Gastrocnemius medialis (tissue), 4 donors: ENCODE measurements at regions not wholly inside any gene's neighbourhood (a gene's known extent, or its start where the extent isn't known, plus 50 kb on each side); places are given as distances from the start of the nearest gene placed in this dataset.

Source experiments
- ATAC-seq, 2 donors: fragments of 150-250 bp; one replicate each; pipeline ENCODE4 v1.9.1; 2016
- DNase-seq, 2 donors: peaks; one replicate each; pipeline ENCODE4 v3.0.0-alpha.2; 2019
- H3K27ac ChIP-seq, 4 donors: fragments of 200-600 bp; sonication (generic); 1 replicate in 1 of 4; 2 replicates in 3 of 4; pipeline ENCODE4 v1.5.1; 2016 to 2018; ENCODE audit warnings: mild to moderate bottlenecking in 2 of 4, moderate library complexity in 1 of 4
- H3K27me3 ChIP-seq, 3 donors: fragments of 200-600 bp; sonication (generic) in 2 of 3; 1 replicate in 1 of 3; 2 replicates in 2 of 3; pipeline versions ENCODE4 v1.5.1 to v1.6.0; 2016 to 2019; ENCODE audit warnings: mild to moderate bottlenecking in 1 of 3, moderate library complexity in 1 of 3
- H3K36me3 ChIP-seq, 2 donors: fragments of 200-600 bp; sonication (generic) in 1 of 2; one replicate each; pipeline ENCODE4 v1.5.1; 2017 to 2018
- H3K4me1 ChIP-seq, 2 donors: fragments of 200-600 bp; sonication (generic) in 1 of 2; one replicate each; pipeline ENCODE4 v1.5.1; 2016 to 2017; ENCODE audit warnings: mild to moderate bottlenecking in 2 of 2
- H3K4me3 ChIP-seq, 4 donors: fragments of 200-600 bp; sonication (generic) in 3 of 4; 1 replicate in 1 of 4; 2 replicates in 3 of 4; pipeline ENCODE4 v1.5.1; 2016 to 2019; ENCODE audit warnings: mild to moderate bottlenecking in 2 of 4
- H3K9me3 ChIP-seq, 3 donors: fragments of 200-600 bp; sonication (generic) in 2 of 3; 1 replicate in 1 of 3; 2 replicates in 2 of 3; pipeline ENCODE4 v1.5.1; 2016 to 2019
- CTCF ChIP-seq, 5 experiments: fragments of 450-650 bp in 3 of 5; fragments of 200-600 bp in 2 of 5; sonication (generic) in 2 of 5; IDR thresholded peaks in 4 of 5; conservative IDR thresholded peaks in 1 of 5; 1 replicate in 4 of 5; 2 replicates in 1 of 5; pipeline ENCODE4 v1.5.1; 2016 to 2019; ENCODE audit warnings: antibody characterized with exemption in 5 of 5, mild to moderate bottlenecking in 3 of 5, moderate library complexity in 3 of 5
- POLR2A ChIP-seq, 2 donors: fragments of 450-650 bp; IDR thresholded peaks; one replicate each; pipeline ENCODE4 v1.6.1; 2017; ENCODE audit warnings: antibody characterized with exemption in 2 of 2, mild to moderate bottlenecking in 2 of 2, moderate library complexity in 2 of 2
- in situ Hi-C, 4 donors: fragments of 200-750 bp; cut with MboI; loops; one replicate each; pipeline versions ENCODE4 v1.15.0 to v1.8.0; 2017; ENCODE audit warnings: low sequenced_read_pairs in 4 of 4
- intact Hi-C: fragments of 100-400 bp; cut with DNase I; formaldehyde crosslinking; loops from one replicate; pipeline ENCODE4 v1.15.1; 2023; ENCODE audit warnings: low total_unique reads

- H3K27me3 ChIP-seq: no peaks in the 10 kb centered on the region
- no peak for ATAC-seq
- H3K9me3 ChIP-seq: no peaks in the 10 kb centered on the region
- DNase-seq: no peak
- no peak for TF ChIP-seq POLR2A (IDR thresholded peaks at IDR 0.05)
- TF ChIP-seq CTCF (IDR thresholded peaks at IDR 0.05 in 4 of 5, conservative IDR thresholded peaks at IDR 0.05 in 1 of 5): no peak
- no peaks in the 10 kb centered on the region for H3K4me1 ChIP-seq
- in situ Hi-C loops (no loop called here), intact Hi-C loops (no loop called here)
- no peaks in the 10 kb centered on the region for H3K36me3 ChIP-seq
- H3K4me3 ChIP-seq: no peak overlapping the region
- H3K27ac ChIP-seq: no peak overlapping the region
These were observed 494.9 kb upstream of the ADAMTS9 start for GRCh38 chr3:65182682-65183081.

DNA sequence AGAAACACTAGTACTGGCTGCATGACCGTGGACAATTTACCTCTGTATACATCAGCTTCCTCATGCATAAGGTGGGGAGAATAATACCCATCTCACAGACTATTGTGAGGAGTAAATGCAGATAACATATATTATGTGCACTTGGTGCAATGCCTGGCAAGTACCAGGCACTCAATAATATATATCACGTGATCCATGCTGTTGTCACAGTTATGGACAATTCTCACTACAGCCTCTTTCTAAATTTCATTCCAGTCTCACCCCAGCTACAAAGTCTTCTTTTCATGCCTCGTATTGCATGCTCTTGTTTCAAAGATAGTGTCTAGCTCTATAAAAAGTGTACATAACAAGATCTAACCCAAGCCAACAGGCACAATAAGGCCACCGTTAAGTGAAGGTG, 494.3 kb upstream of the ADAMTS9 start:
- TF ChIP-seq POLR2A (IDR thresholded peaks at IDR 0.05) (no peak), CTCF (IDR thresholded peaks at IDR 0.05 in 4 of 5, conservative IDR thresholded peaks at IDR 0.05 in 1 of 5) (no peak)
- ATAC-seq: no peak
- peak overlapping the region in 3 of 4 donors; percentile 40 to 66 (median 54) for H3K27ac ChIP-seq
- H3K27me3 ChIP-seq: no peaks in the 10 kb centered on the region
- H3K9me3 ChIP-seq: no peaks in the 10 kb centered on the region
- DNase-seq: no peak
- no peaks in the 10 kb centered on the region for H3K36me3 ChIP-seq
- no peak overlapping the region for H3K4me3 ChIP-seq
- no peaks in the 10 kb centered on the region for H3K4me1 ChIP-seq
- in situ Hi-C loops: no loop called here
- intact Hi-C loops: no loop called here

DNA sequence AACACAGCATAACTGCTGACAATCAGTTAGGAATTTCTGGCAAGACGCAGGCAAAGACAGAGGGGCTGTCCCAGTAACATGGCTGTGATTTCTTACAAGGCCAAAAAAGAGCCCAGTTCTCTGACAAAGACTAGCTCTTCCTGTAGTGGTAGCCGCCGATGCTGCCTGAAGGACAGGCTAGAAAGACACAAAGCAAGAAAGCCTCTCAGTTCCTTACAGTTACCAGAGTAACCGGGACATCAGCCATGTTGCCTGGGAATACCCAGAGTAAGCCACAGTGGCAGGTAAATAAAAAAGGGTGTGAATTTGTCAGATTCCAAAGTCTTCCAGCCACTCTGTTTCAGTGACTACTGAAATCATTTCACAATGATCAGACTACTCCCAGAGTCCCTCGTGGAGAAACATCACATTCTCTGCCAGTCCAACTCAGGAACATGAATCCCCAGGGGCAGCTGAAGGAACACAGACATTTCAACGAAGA, 493.6 kb upstream of the ADAMTS9 start:
- H3K27ac ChIP-seq: peak overlapping the region; percentile 54 to 67 (median 64)
- no peak overlapping the region for H3K4me3 ChIP-seq
- intact Hi-C loops: no loop called here
- peak; percentile 24 to 49 for DNase-seq
- no peak for TF ChIP-seq POLR2A (IDR thresholded peaks at IDR 0.05)
- no peak for TF ChIP-seq CTCF (IDR thresholded peaks at IDR 0.05 in 4 of 5, conservative IDR thresholded peaks at IDR 0.05 in 1 of 5)
- no peaks in the 10 kb centered on the region for H3K27me3 ChIP-seq
- no peaks in the 10 kb centered on the region for H3K9me3 ChIP-seq
- no peaks in the 10 kb centered on the region for H3K4me1 ChIP-seq
- ATAC-seq: peak; percentile 86 to 91
- in situ Hi-C loops: no loop called here
- no peaks in the 10 kb centered on the region for H3K36me3 ChIP-seq

DNA sequence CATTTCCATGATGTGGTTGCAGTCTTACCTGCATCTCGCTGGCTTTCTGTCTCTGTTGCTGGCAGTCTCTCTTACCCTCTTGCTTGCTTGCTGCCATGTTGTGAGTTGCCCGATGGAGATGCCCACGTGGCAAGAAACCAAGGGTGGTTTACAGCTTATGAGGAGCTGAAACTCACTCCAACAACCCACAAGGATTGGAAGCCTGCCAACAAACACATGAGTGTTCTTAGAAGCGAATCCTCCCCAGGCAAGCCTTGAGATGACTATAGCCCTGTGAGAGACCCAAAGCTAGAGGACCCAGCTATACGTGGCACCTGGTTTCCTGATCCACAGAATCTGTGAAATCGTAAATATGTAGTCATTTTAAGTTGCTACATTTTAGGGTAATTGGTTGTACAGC, 490.9 kb upstream of the ADAMTS9 start:
- in situ Hi-C loops: no loop called here
- Histone ChIP-seq H3K27me3 (no peaks in the 10 kb centered on the region), H3K36me3 (no peaks in the 10 kb centered on the region), H3K9me3 (no peaks in the 10 kb centered on the region), H3K4me3 (no peak overlapping the region), H3K27ac (no peak overlapping the region), H3K4me1 (no peaks in the 10 kb centered on the region)
- DNase-seq: no peak
- TF ChIP-seq POLR2A (IDR thresholded peaks at IDR 0.05): no peak
- TF ChIP-seq CTCF (IDR thresholded peaks at IDR 0.05 in 4 of 5, conservative IDR thresholded peaks at IDR 0.05 in 1 of 5): no peak
- intact Hi-C loops: no loop called here
- no peak for ATAC-seq

DNA sequence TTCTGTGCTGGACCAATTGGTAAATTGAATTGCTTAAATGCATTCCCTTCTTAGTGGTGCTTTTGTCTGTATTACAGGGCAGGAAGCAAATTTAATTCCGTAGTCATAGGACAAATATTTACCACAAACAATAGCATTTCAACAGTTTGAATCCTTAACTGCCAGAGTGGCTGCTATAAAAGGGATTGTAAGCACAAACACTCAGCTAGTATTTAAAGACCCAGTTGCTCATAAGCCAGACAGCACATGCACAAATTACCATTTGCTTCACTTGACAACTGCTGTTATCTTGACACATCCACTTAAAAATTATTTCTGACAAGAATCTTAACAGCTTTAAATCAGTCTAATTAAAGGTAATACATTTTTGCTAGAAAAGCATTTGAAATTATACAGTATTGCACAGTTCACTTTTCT, 490.2 kb upstream of the ADAMTS9 start:
- no peaks in the 10 kb centered on the region for H3K27me3 ChIP-seq
- no peak overlapping the region for H3K27ac ChIP-seq
- no peaks in the 10 kb centered on the region for H3K4me1 ChIP-seq
- no peaks in the 10 kb centered on the region for H3K9me3 ChIP-seq
- TF ChIP-seq POLR2A (IDR thresholded peaks at IDR 0.05) (no peak), CTCF (IDR thresholded peaks at IDR 0.05 in 4 of 5, conservative IDR thresholded peaks at IDR 0.05 in 1 of 5) (no peak)
- DNase-seq (no peak), ATAC-seq (no peak)
- no peak overlapping the region for H3K4me3 ChIP-seq
- intact Hi-C loops (no loop called here), in situ Hi-C loops (no loop called here)
- H3K36me3 ChIP-seq: no peaks in the 10 kb centered on the region
